NCI-H2227 (cell line): ENCODE measurements at regions not wholly inside any gene's neighbourhood (a gene's known extent, or its start where the extent isn't known, plus 50 kb on each side); places are given as distances from the start of the nearest gene placed in this dataset.
A peak's percentile ranks its signal among the peaks of the same experiment; 100 is the strongest.

Experiments
- DNase-seq: peaks from one replicate; lab custom pipeline; 2025; ENCODE audit not compliant: unreplicated experiment; lab: John Stamatoyannopoulos, UW

DNA sequence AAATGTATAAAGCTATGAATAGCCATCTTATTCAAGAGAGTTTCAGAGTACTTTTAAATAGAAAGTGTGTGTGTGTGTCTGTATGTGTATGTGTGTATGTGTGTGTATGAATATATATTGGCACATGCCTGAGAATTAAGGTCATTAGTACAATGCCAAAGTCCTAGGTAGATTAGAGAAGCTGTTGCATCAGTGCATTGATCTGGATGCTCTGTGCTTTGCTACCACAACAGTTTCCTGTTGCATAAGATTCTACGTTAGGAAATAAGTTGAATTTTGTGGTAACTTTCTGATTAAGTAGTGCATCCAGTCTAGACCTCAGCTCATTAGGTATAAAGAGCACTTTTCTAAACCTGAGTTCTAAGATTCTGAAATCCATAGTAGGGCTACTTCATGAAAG, 1102.8 kb upstream of the KLHL29 start:
- no peak for DNase-seq

GRCh38 chr2:22282916-22283315, 1102.1 kb upstream of the KLHL29 start:
- no peak for DNase-seq

DNA sequence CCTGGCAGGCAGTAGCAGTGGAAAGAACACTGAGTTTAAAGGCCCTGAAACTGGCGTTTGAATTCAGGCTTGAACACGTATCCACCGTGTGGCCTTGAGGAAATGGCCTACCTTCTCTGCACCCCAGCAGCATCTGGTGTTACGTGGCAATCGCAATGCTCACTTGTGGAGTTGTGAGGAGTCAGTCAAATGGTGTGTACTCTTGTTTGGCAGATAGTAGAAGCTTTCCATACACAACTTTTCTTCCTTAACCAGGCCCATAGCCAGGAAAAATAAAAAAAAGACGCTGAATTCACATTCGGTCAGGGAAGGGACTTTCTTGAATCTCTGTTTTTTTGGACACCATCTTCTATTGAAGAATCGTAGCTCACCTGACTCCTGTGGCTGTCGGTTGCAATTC, 1101.5 kb upstream of the KLHL29 start:
- DNase-seq: no peak

DNA sequence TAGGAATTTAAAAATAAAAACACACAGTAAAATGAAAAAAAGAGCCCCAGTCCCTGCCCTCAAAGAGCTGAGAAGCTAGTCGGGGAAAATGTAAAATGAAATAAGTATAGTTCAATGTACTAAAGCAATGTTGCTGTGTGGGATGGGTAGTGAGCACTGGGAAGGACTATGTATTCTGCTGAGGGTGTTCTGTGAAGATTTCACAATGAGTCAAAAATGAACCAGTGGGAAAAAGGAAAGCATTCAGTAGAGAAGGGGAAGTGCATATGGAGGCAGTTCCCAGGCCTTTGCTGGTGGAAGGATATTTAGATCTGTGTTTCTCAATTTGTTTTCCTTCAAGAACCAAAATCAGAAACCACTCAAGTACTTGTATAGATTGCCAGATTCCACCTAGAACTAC, 1094.7 kb upstream of the KLHL29 start:
- no peak for DNase-seq

DNA sequence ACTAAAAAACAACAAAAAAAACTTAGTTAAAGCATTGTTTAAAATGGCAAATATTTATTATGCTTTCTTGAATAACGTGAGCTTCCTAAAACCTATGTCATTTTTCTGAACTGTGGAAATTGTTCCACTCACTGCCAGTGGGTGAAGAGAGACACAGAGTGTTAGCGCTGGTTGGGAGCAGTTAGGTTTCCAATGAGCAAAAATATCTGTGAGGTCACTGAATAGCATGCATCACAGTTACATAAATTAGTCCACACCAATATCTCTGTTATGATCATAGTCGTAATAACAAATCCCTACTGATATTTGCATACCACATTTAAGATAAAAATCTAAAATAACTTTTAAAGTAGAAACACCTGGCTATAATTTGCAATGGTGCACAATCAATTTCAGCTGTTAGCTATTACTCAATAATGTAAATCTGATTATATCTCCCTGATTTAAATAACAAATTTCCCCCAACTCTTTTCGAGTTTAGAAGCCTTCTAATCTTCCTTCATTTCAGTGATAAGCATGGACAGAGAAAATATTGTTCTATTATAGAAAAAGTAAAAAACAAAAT, 1094.0 kb upstream of the KLHL29 start:
- DNase-seq: no peak

- DNase-seq: no peak
Observed at GRCh38 chr2:22301228-22301627, 1083.8 kb upstream of the KLHL29 start.

DNA sequence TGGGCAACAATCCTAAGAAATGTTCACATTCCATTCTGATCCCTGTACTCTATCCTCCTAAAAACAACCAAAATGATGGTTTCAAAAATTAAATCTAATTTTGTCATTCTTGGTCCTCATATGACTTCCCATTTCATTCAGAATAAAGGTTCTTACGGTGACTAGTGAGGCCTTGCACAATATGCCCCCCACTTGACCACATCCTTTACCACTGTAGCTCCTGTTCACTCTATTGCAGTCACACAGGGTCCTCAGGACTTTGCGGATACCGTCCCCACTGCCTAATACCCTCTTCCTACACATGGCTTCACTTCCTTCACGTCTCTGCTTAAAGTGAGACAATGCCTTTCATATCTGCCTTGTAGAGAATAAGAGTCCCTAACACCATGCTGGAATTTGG, 1058.7 kb upstream of the KLHL29 start:
- DNase-seq: no peak

- no peak for DNase-seq
Observed at GRCh38 chr2:22329211-22330154, 1055.5 kb upstream of the KLHL29 start.

DNA sequence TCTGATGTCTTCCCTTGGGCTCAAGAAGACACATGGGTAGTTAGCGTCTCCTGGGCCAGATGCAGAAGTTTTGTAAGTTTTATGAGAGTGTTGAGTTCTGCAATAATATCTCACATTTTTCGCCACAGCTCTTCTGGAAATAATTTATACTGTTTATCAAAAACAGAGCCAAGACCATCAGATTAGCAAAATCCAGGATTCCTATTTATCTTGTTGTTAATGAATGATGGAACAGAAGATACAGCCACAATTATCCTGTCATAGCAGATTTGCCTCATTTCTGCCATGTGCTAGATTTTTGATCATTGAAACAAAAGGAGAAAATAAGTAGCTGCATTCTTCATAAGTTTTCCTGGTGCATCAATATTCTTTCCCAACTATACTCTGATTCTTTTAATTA, 1048.6 kb upstream of the KLHL29 start:
- no peak for DNase-seq

DNA sequence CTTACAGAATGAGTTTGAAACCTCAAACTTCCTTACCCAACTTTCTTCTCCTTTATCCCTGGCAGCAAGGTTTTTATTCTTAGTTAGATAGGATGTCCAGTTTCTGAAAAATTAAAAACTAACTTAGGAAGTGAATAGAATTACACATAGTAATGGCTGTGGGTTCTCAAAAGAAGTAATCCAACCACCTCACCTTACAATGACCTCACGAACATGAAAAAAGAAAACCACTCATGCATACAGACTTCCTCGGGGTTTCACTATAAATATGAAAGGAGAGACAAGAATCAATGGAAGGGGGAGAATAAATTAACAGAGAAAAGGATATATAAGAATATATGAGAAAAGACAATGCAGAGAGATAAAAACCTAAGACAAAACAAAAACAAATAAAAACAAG, 1044.3 kb upstream of the KLHL29 start:
- no peak for DNase-seq

- no peak for DNase-seq
Observed at GRCh38 chr2:22347306-22347705, 1037.7 kb upstream of the KLHL29 start.

DNA sequence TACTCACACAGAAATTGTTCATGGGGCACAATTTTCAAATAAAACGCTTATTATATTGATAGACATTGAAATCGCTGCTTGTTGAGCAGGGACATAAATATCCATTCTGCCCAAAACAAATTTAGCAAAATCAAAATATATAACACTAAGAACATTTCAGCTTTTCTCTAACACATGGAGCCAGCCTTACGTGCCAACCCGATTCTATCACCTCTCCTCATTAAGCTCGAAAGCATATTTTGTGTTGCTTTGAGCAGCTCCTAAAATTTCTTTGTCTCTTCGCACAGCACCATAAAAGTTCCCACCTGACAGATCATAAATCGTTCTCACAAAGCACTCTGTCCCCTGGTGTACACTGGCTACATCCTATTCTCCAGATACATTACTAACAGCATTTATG, 1034.4 kb upstream of the KLHL29 start:
- DNase-seq: no peak

- DNase-seq: peak; percentile 43
Observed at GRCh38 chr2:22355816-22356433, 1029.1 kb upstream of the KLHL29 start.

- no peak for DNase-seq
Observed at GRCh38 chr2:22359071-22359672, 1025.8 kb upstream of the KLHL29 start.

DNA sequence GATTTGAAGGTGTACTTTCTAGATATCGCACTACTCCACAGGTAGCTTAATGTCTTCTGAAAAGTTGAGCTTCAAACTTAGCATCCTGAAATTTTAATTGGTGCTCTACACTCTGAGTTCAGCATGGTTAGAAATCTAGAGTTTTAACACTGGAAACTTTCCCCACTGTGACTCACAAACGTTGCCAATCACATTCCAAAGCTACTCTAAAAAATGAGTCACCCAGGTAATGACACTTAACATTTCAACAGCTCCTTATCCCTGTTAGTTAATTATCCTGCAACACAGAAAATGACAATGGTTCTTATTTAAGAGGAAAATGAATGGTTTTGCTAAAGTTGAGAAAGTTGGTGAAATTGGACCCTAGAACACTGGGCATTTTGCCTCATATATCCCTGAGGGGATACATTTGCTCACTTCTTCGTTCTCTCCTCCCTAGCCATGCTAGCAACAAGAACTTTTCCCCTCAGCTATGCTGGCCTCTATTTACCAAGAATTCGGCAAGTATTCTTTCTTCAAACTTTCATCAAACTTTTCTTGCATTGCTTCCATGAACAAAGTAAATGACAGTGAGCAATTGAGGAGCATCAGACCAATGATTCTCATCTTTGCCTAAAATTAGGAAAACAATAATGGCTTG, 1024.1 kb upstream of the KLHL29 start:
- no peak for DNase-seq

GRCh38 chr2:22361571-22361970, 1023.4 kb upstream of the KLHL29 start:
- DNase-seq: no peak

- no peak for DNase-seq
Observed at GRCh38 chr2:22375096-22375495, 1009.9 kb upstream of the KLHL29 start.

- DNase-seq: no peak
Observed at GRCh38 chr2:22377268-22377667, 1007.7 kb upstream of the KLHL29 start.

GRCh38 chr2:22382479-22383169, 1002.4 kb upstream of the KLHL29 start:
- no peak for DNase-seq

- DNase-seq: no peak
Observed at GRCh38 chr2:22397847-22398246, 987.1 kb upstream of the KLHL29 start.

DNA sequence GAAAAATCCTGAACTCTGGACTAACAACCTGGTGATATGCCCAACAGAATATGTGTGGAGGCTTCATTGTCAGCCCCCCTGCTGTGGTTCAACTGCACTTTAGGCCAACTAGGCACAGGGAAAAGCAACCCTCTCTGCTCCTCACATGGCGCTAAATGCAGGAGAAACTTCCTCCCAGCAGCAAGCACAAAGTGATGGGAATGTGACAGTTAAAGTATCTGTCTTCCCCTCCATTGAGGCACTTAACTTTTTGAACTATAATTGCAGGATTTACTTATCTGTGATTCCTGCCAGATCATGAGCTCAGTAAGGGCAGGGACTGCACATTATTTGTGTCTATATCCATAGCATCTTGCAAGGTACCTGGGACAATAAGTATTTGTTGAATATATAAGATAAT, 981.2 kb upstream of the KLHL29 start:
- DNase-seq: peak; percentile 79
